ENCODE measurements at regions not wholly inside any gene's neighbourhood (a gene's known extent, or its start where the extent isn't known, plus 50 kb on each side); places are given as distances from the start of the nearest gene placed in this dataset.

DNA sequence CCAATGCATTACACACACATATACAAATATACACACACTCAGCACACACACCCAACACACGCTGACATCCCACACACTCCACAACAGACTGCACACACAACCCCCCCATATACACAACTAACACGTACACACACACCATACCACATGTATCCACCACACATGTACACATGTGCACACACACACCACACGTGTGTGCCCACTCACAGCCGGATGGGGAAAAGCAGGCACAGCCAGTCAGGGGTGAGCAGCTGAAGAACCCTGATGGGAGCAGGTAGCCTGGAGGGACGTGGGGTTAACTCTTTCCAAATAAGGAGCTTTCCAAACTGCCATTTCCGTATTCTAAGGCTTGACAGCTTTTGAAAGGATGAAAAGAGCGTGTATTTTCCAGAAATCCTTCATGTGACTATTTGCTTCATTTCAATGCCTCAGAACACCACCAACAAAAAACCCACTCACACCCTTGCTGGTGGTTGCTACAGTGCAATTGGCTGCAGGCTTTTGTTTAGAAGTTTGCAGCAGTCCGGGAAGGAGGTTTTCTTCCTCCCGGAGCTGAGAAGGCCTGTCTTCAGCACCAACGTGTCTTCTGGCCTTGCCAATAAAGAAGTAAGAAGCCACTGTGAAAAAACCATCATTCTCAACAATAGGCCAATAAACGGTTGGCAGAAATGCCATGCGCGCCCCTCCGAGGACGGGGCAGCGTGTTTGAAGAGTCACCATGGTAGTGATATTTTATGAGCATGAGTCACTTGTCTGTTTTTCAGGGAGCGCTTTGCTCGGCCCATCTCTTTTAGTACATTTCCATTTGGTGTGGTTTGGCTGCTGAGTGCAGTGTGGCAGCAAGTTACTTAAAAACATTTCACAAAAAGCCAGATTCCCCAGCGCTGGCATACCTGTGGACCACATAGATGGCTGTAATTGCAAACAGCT is 131.3 kb upstream of the GMDS start:
- Histone ChIP-seq H3K4me2 (ENCODE audit: low read length) (peak overlapping the region; percentile 76), H3K27me3 (ENCODE audit: low read length) (no peaks in the 10 kb centered on the region), H3K27ac (ENCODE audit: low read length) (peak overlapping the region; percentile 84), H3K9me3 (ENCODE audit: low read length) (no peaks in the 10 kb centered on the region), H3K9me2 (replicated peaks; ENCODE audit: low read length) (no peaks in the 10 kb centered on the region), H2AFZ (ENCODE audit: low read length) (peak overlapping the region; percentile 50), H3K36me3 (ENCODE audit: low read depth, low read length) (no peaks in the 10 kb centered on the region), H3F3A (ENCODE audit: low read length, unreplicated experiment) (no peaks in the 10 kb centered on the region), H3K79me2 (ENCODE audit: low read length) (no peaks in the 10 kb centered on the region), H4K20me1 (ENCODE audit: low read length) (no peaks in the 10 kb centered on the region), H3K9ac (ENCODE audit: low read length) (peak overlapping the region; percentile 52), H3K4me3 (ENCODE audit: low read length) (0 out of 2 replicates have a peak overlapping the region, but pooled peaks have one; percentile 6), H3K4me1 (ENCODE audit: insufficient read depth, low read length) (peaks cover 35% of the 10 kb centered on the region)
- ChIA-PET CTCF (no interaction called here), POLR2A (ENCODE audit: unreplicated experiment) (no interaction called here)
- intact Hi-C loops (cut with micrococcal nuclease) = loop anchor here (2.0 kb wide), 1 partner anchor 64 kb away; no protein-coding TSS in a partner anchor
- ATAC-seq (peak; percentile 91), DNase-seq (peak; percentile 94)
- TF ChIP-seq EZH2phosphoT487 (IDR thresholded peaks at IDR 0.05; ENCODE audit: borderline replicate concordance, low read length) (no peak), EZH2 (IDR thresholded peaks at IDR 0.05; ENCODE audit: low read length, unreplicated experiment) (no peak), CTCF (conservative IDR thresholded peaks at IDR 0.05; ENCODE audit: low read depth, low read length) (no peak)
- no TSS peak for BruUV-seq (replicated peaks)

GRCh38 chr6:2375443-2375842 is 130.0 kb upstream of the GMDS start:
- ChIA-PET CTCF (no interaction called here), POLR2A (ENCODE audit: unreplicated experiment) (no interaction called here)
- no peak for ATAC-seq

More at GRCh38 chr6:2375443-2375842, 130.0 kb upstream of the GMDS start:
- Histone ChIP-seq H4K20me1 (ENCODE audit: low read length) (no peaks in the 10 kb centered on the region), H3K79me2 (ENCODE audit: low read length) (no peaks in the 10 kb centered on the region), H3K27me3 (ENCODE audit: low read length) (no peaks in the 10 kb centered on the region), H2AFZ (ENCODE audit: low read length) (no peak overlapping the region), H3K4me3 (ENCODE audit: low read length) (no peak overlapping the region), H3K4me1 (ENCODE audit: insufficient read depth, low read length) (peaks cover 35% of the 10 kb centered on the region), H3K9ac (ENCODE audit: low read length) (no peak overlapping the region), H3F3A (ENCODE audit: low read length, unreplicated experiment) (no peaks in the 10 kb centered on the region), H3K4me2 (ENCODE audit: low read length) (no peak overlapping the region), H3K9me3 (ENCODE audit: low read length) (no peaks in the 10 kb centered on the region), H3K27ac (ENCODE audit: low read length) (no peak overlapping the region), H3K9me2 (replicated peaks; ENCODE audit: low read length) (no peaks in the 10 kb centered on the region), H3K36me3 (ENCODE audit: low read depth, low read length) (no peaks in the 10 kb centered on the region)
- no peak for TF ChIP-seq EZH2phosphoT487 (IDR thresholded peaks at IDR 0.05; ENCODE audit: borderline replicate concordance, low read length)
- no peak for TF ChIP-seq CTCF (conservative IDR thresholded peaks at IDR 0.05; ENCODE audit: low read depth, low read length)
- TF ChIP-seq EZH2 (IDR thresholded peaks at IDR 0.05; ENCODE audit: low read length, unreplicated experiment) = no peak
- intact Hi-C loops (cut with micrococcal nuclease) = no loop called here
- DNase-seq = no peak
- BruUV-seq (replicated peaks) = no TSS peak

Data from PC-3 (cell line).